IMR-90 (cell line): ENCODE measurements at regions not wholly inside any gene's neighbourhood (a gene's known extent, or its start where the extent isn't known, plus 50 kb on each side); places are given as distances from the start of the nearest gene placed in this dataset.

Experiments
- ATAC-seq: fragments of 200-7000 bp; cut with Tn5 transposase; 2 replicates; pipeline ENCODE4 v1.9.1; 2020; ENCODE audit warnings: low read depth, mild to moderate bottlenecking, moderate library complexity
- BruUV-seq: library from RNA; stranded (reverse); fragments of 400-500 nt; replicated peaks from 2 replicates; lab custom pipeline; 2021; lab: Mats Ljungman, UMichigan
- CTCF ChIA-PET: fragments of 300-600 bp; formaldehyde crosslinking; extraction: SDS; loops from one replicate; lab custom pipeline; 2021; ENCODE audit warnings: antibody characterized with exemption; lab: Yijun Ruan, JAX
- POLR2A ChIA-PET: fragments of 300-600 bp; sonication (Branson Sonifier 250); formaldehyde crosslinking; loops from one replicate; lab custom pipeline; 2022; ENCODE audit warnings: antibody characterized with exemption; ENCODE audit not compliant: unreplicated experiment; lab: Charles Lee
- DNase-seq: peaks from one replicate; pipeline ENCODE4 v3.0.0; 2013
- H2AFZ ChIP-seq: replicated peaks from 2 replicates; pipeline ENCODE3; 2013; ENCODE audit warnings: low read length, mild to moderate bottlenecking; ENCODE audit not compliant: poor library complexity
- H2AK5ac ChIP-seq: 2 replicates; pipeline ENCODE4 v1.6.1; 2013; ENCODE audit warnings: low read depth, low read length, inconsistent platforms
- H2AK9ac ChIP-seq: replicated peaks from 2 replicates; pipeline ENCODE3; 2013; ENCODE audit warnings: mild to moderate bottlenecking, low read depth, low read length, moderate library complexity; ENCODE audit not compliant: poor library complexity
- H2BK120ac ChIP-seq: 2 replicates; pipeline ENCODE4 v1.6.1; 2013; ENCODE audit warnings: low read depth, low read length, inconsistent platforms
- H2BK15ac ChIP-seq: 3 replicates; pipeline ENCODE4 v1.6.1; 2013; ENCODE audit warnings: low read depth, low read length, inconsistent platforms
- H2BK20ac ChIP-seq: 2 replicates; pipeline ENCODE4 v1.6.1; 2013; ENCODE audit warnings: low read depth, mild to moderate bottlenecking, inconsistent platforms, low read length, moderate library complexity
- H2BK5ac ChIP-seq: 2 replicates; pipeline ENCODE4 v1.6.1; 2013; ENCODE audit warnings: mild to moderate bottlenecking, low read depth, low read length, inconsistent platforms; ENCODE audit not compliant: poor library complexity, severe bottlenecking
- H3K14ac ChIP-seq: replicated peaks from 2 replicates; pipeline ENCODE4 v1.6.1; 2013; ENCODE audit warnings: low read depth, low read length, inconsistent platforms
- H3K18ac ChIP-seq: 2 replicates; pipeline ENCODE4 v1.6.1; 2013; ENCODE audit warnings: low read depth, low read length, control low read depth
- H3K23ac ChIP-seq: 2 replicates; pipeline ENCODE4 v1.6.1; 2013; ENCODE audit warnings: low read depth, low read length, inconsistent platforms
- H3K27ac ChIP-seq: 2 replicates; pipeline ENCODE4 v1.5.1; 2013; ENCODE audit warnings: mild to moderate bottlenecking, control low read depth, low read length; ENCODE audit not compliant: insufficient read depth
- H3K27me3 ChIP-seq: 2 replicates; pipeline ENCODE4 v1.6.1; 2013; ENCODE audit warnings: low read length; ENCODE audit not compliant: control insufficient read depth, insufficient read depth
- H3K36me3 ChIP-seq: 2 replicates; pipeline ENCODE4 v1.6.1; 2013; ENCODE audit warnings: low read length, mixed read lengths; ENCODE audit not compliant: control insufficient read depth, insufficient read depth
- H3K4ac ChIP-seq: 2 replicates; pipeline ENCODE4 v1.6.1; 2013; ENCODE audit warnings: low read depth, low read length, inconsistent platforms
- H3K4me1 ChIP-seq: 2 replicates; pipeline ENCODE4 v1.6.1; 2013; ENCODE audit warnings: low read length, mixed read lengths; ENCODE audit not compliant: control insufficient read depth, insufficient read depth
- H3K4me2 ChIP-seq: 2 replicates; pipeline ENCODE4 v1.6.1; 2013; ENCODE audit warnings: low read depth, mild to moderate bottlenecking, control low read depth, low read length, moderate library complexity
- H3K4me3 ChIP-seq: 2 replicates; pipeline ENCODE4 v1.5.1; 2013; ENCODE audit warnings: low read depth, mild to moderate bottlenecking, control low read depth, low read length, moderate library complexity; ENCODE audit not compliant: insufficient read depth
- H3K56ac ChIP-seq: 2 replicates; pipeline ENCODE4 v1.6.1; 2013; ENCODE audit warnings: low read length, inconsistent platforms; ENCODE audit not compliant: insufficient read depth; ENCODE audit errors: extremely low read depth
- H3K79me1 ChIP-seq, 2 experiments: 2 replicates each; pipeline ENCODE4 v1.6.1; 2013; ENCODE audit warnings: low read length in 2 of 2, inconsistent platforms in 1 of 2, low read depth in 1 of 2
- H3K9ac ChIP-seq: 2 replicates; pipeline ENCODE4 v1.6.1; 2013; ENCODE audit warnings: low read depth, low read length, control low read depth
- H3K9me1 ChIP-seq: 2 replicates; pipeline ENCODE4 v1.6.1; 2013; ENCODE audit warnings: low read length, inconsistent platforms; ENCODE audit not compliant: insufficient read depth
- H3K9me3 ChIP-seq: 2 replicates; pipeline ENCODE4 v1.6.1; 2013; ENCODE audit warnings: low read length; ENCODE audit not compliant: control insufficient read depth, insufficient read depth
- H4K20me1 ChIP-seq: 2 replicates; pipeline ENCODE4 v1.6.1; 2013; ENCODE audit warnings: low read length, inconsistent platforms; ENCODE audit not compliant: insufficient read depth
- H4K5ac ChIP-seq: 2 replicates; pipeline ENCODE4 v1.6.1; 2013; ENCODE audit warnings: mild to moderate bottlenecking, low read depth, low read length, control low read depth
- H4K8ac ChIP-seq, 2 experiments: 2 replicates each; pipeline ENCODE4 v1.6.1; 2013; ENCODE audit warnings: low read depth in 2 of 2, low read length in 2 of 2, control low read depth in 1 of 2, inconsistent platforms in 1 of 2
- H4K91ac ChIP-seq: 2 replicates; pipeline ENCODE4 v1.6.1; 2013; ENCODE audit warnings: low read depth, low read length, inconsistent platforms; ENCODE audit not compliant: insufficient read depth
- BHLHE40 ChIP-seq: fragments of 150-350 bp; IDR thresholded peaks from 2 replicates; pipeline ENCODE4 v1.6.1; 2016; ENCODE audit warnings: mild to moderate bottlenecking, low read depth, low read length
- CEBPB ChIP-seq: IDR thresholded peaks from 2 replicates; pipeline ENCODE4 v1.6.1; 2012; ENCODE audit warnings: low read depth, low read length, improper control_type of control experiment
- CHD1 ChIP-seq: IDR thresholded peaks from 2 replicates; pipeline ENCODE4 v1.6.1; 2012; ENCODE audit warnings: low read depth, low read length, improper control_type of control experiment
- ELK1 ChIP-seq: fragments of 150-350 bp; IDR thresholded peaks from 2 replicates; pipeline ENCODE4 v1.6.1; 2016; ENCODE audit warnings: low read depth, mild to moderate bottlenecking, low read length, moderate library complexity, borderline replicate concordance
- FOS ChIP-seq: fragments of 150-350 bp; IDR thresholded peaks from 2 replicates; pipeline ENCODE4 v1.6.1; 2016; ENCODE audit warnings: low read depth, low read length
- MAFK ChIP-seq: IDR thresholded peaks from 2 replicates; pipeline ENCODE4 v1.6.1; 2012; ENCODE audit warnings: low read depth, low read length, improper control_type of control experiment
- MAZ ChIP-seq: IDR thresholded peaks from 2 replicates; pipeline ENCODE4 v1.6.1; 2012; ENCODE audit warnings: low read depth, mild to moderate bottlenecking, low read length, improper control_type of control experiment, moderate library complexity, borderline replicate concordance
- MXI1 ChIP-seq: IDR thresholded peaks from 2 replicates; pipeline ENCODE4 v1.6.1; 2012; ENCODE audit warnings: low read depth, mild to moderate bottlenecking, low read length, moderate library complexity, borderline replicate concordance
- RAD21 ChIP-seq: IDR thresholded peaks from 2 replicates; pipeline ENCODE4 v1.6.1; 2012; ENCODE audit warnings: low read length, improper control_type of control experiment
- RCOR1 ChIP-seq: IDR thresholded peaks from 2 replicates; pipeline ENCODE4 v1.6.1; 2012; ENCODE audit warnings: mild to moderate bottlenecking, low read length, improper control_type of control experiment; ENCODE audit not compliant: insufficient replicate concordance
- SMC3 ChIP-seq: fragments of 150-350 bp; IDR thresholded peaks from 2 replicates; pipeline ENCODE4 v1.6.1; 2016; ENCODE audit warnings: low read depth, mild to moderate bottlenecking, antibody characterized with exemption, low read length, moderate library complexity
- USF2 ChIP-seq: fragments of 150-350 bp; IDR thresholded peaks from 2 replicates; pipeline ENCODE4 v1.6.1; 2017; ENCODE audit warnings: mild to moderate bottlenecking, antibody characterized with exemption, low read length, low read depth
- WGBS, 2 experiments: methylation state at CpG; one replicate each; pipeline versions ENCODE4 v1.1.5 to v1.1.7; 2013; ENCODE audit warnings: missing lambda C conversion rate in 2 of 2; ENCODE audit not compliant: insufficient read length in 1 of 2; ENCODE audit errors: extremely low coverage in 2 of 2; 5-methylcytosine and 5-hydroxymethylcytosine counted together
- dilution Hi-C: fragments of 300-500 bp; cut with HindIII; formaldehyde crosslinking; loops from one replicate; pipeline ENCODE4 v1.14.3; 2018; ENCODE audit warnings: low sequenced_read_pairs; ENCODE audit not compliant: unreplicated experiment
- in situ Hi-C: fragments of 300-500 bp; cut with MboI; formaldehyde crosslinking; loops from 3 replicates; pipeline ENCODE4 v1.14.3; 2019; ENCODE audit warnings: low sequenced_read_pairs, inconsistent platforms, mixed read lengths
- intact Hi-C: fragments of 100-400 bp; cut with micrococcal nuclease; formaldehyde crosslinking; loops from 2 replicates; pipeline ENCODE4 v1.10.0; 2022

GRCh38 chr12:34407813-34408212 is 385.5 kb downstream of the ALG10 start:
- Histone ChIP-seq H3K4ac (no peak overlapping the region), H4K8ac (no peak overlapping the region), H4K91ac (no peak overlapping the region), H2AK9ac (no peak overlapping the region), H2BK20ac (no peak overlapping the region), H3K4me2 (no peak overlapping the region), H2AFZ (no peak overlapping the region), H2BK5ac (no peak overlapping the region), H3K79me1 (no peaks in the 10 kb centered on the region), H4K20me1 (no peaks in the 10 kb centered on the region), H3K9ac (no peak overlapping the region), H2BK120ac (no peak overlapping the region), H3K14ac (no peak overlapping the region), H2BK15ac (no peak overlapping the region), H3K18ac (no peak overlapping the region), H3K4me3 (no peak overlapping the region), H3K23ac (no peak overlapping the region), H4K5ac (no peak overlapping the region), H3K9me1 (no peaks in the 10 kb centered on the region), H3K56ac (no peak overlapping the region), H2AK5ac (no peak overlapping the region), H3K9me3 (peaks cover 36% of the 10 kb centered on the region), H3K36me3 (no peaks in the 10 kb centered on the region), H3K27ac (no peak overlapping the region), H3K27me3 (no peaks in the 10 kb centered on the region), H3K4me1 (no peaks in the 10 kb centered on the region)
- in situ Hi-C loops: no loop called here
- BruUV-seq: no TSS peak
- DNase-seq: no peak
- ChIA-PET CTCF (no interaction called here), POLR2A (no interaction called here)
- intact Hi-C loops: no loop called here
- no peak for ATAC-seq
- no peak for TF ChIP-seq USF2
- no peak for TF ChIP-seq RAD21
- TF ChIP-seq CHD1: no peak
- no peak for TF ChIP-seq RCOR1
- TF ChIP-seq MXI1: no peak
- TF ChIP-seq SMC3: no peak
- TF ChIP-seq FOS: no peak
- TF ChIP-seq BHLHE40: no peak
- no peak for TF ChIP-seq MAZ
- TF ChIP-seq ELK1: no peak
- no peak for TF ChIP-seq CEBPB
- TF ChIP-seq MAFK: no peak
- dilution Hi-C loops: no loop called here
- WGBS, 2 experiments: 100% methylated on average over 1 of the region's 5 CpGs; no CpG with 5 or more reads in 1 of the 2 experiments
